ENCODE measurements at regions not wholly inside any gene's neighbourhood (a gene's known extent, or its start where the extent isn't known, plus 50 kb on each side); places are given as distances from the start of the nearest gene placed in this dataset.

DNA sequence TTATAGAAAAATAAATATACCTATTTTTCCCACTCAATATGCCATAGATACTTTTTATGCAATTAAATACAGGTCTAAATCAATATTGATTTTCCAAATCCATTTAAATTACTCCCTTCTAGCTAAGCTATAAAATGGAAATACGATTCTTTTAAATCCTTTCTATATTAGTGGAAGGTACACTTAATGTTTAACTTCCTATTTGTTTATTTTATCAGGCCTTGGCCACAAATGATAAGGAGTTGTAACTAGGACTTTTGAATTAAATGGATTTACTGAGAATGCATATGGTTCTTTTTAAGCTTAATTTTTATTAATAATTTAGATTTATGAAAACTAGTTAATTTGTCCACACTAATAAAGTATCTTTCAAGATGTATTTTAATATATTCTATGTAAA, 517.0 kb upstream of the CHD1 start:
- Histone ChIP-seq H3K56ac (ENCODE audit: insufficient read length, low read depth, low read length) (no peak overlapping the region), H4K91ac (ENCODE audit: insufficient read length, low read depth, low read length) (no peak overlapping the region), H3K27me3 (ENCODE audit: insufficient read depth, low read length) (no peaks in the 10 kb centered on the region), H2AK5ac (ENCODE audit: insufficient read length, low read length) (no peak overlapping the region), H3K23ac (ENCODE audit: insufficient read length, low read depth, low read length) (no peak overlapping the region), H3K9ac (ENCODE audit: extremely low read depth, insufficient read length, low read length) (no peak overlapping the region), H3K4me2 (ENCODE audit: insufficient read depth, insufficient read length, low read length) (no peak overlapping the region), H4K5ac (ENCODE audit: insufficient read length, low read depth, low read length) (no peak overlapping the region), H2AFZ (ENCODE audit: low read length) (no peak overlapping the region), H2BK120ac (ENCODE audit: low read depth, low read length, poor library complexity, severe bottlenecking) (no peak overlapping the region), H4K20me1 (ENCODE audit: control insufficient read depth, insufficient read depth, insufficient read length) (no peaks in the 10 kb centered on the region), H3K79me2 (ENCODE audit: insufficient read depth, low read length) (no peaks in the 10 kb centered on the region), H3K14ac (ENCODE audit: insufficient read depth, low read length) (no peak overlapping the region), H3K23me2 (ENCODE audit: insufficient read length, low read depth, low read length, poor library complexity, severe bottlenecking) (no peaks in the 10 kb centered on the region), H2BK5ac (ENCODE audit: insufficient read length, low read length) (no peak overlapping the region), H3K27ac (ENCODE audit: insufficient read length, low read depth, low read length) (no peak overlapping the region), H2BK20ac (ENCODE audit: low read depth, low read length, poor library complexity, severe bottlenecking) (no peak overlapping the region), H2BK15ac (ENCODE audit: low read depth, low read length) (no peak overlapping the region), H3K9me3 (ENCODE audit: control insufficient read depth, low read depth, low read length) (no peaks in the 10 kb centered on the region), H3K4me1 (ENCODE audit: insufficient read depth, low read length) (no peaks in the 10 kb centered on the region), H3K18ac (ENCODE audit: insufficient read length, low read depth, low read length) (no peak overlapping the region), H4K8ac (replicated peaks; ENCODE audit: insufficient read length, low read depth, low read length) (no peak overlapping the region), H2BK12ac (ENCODE audit: insufficient read length, low read depth, low read length) (no peak overlapping the region), H3K79me1 (ENCODE audit: insufficient read depth, low read depth, low read length, poor library complexity, severe bottlenecking) (no peaks in the 10 kb centered on the region), H3K4ac (ENCODE audit: low read depth, low read length) (no peak overlapping the region), H3T11ph (ENCODE audit: low read length) (no peak overlapping the region)
- Mint-ChIP-seq H3K4me1 (no peaks in the 10 kb centered on the region), H3K4me3 (no peak overlapping the region), H3K9me3 (no peaks in the 10 kb centered on the region), H3K27me3 (ENCODE audit: low read depth) (no peaks in the 10 kb centered on the region), H3K27ac (no peak overlapping the region), H3K36me3 (ENCODE audit: insufficient read depth in 1 of 3, low read depth in 3 of 3) (no peaks in the 10 kb centered on the region)
- WGBS (ENCODE audit: extremely low coverage, insufficient read length, low lambda C conversion rate), result no CpG with 5 or more reads among the region's 1 CpG
- DNase-seq, result no peak
- TF ChIP-seq CTCF (conservative IDR thresholded peaks at IDR 0.05), result no peak
